ENCODE measurements at regions not wholly inside any gene's neighbourhood (a gene's known extent, or its start where the extent isn't known, plus 50 kb on each side); places are given as distances from the start of the nearest gene placed in this dataset.

GRCh38 chr2:39898934-39899333 lies 119.9 kb upstream of the THUMPD2 start:
- TF ChIP-seq, protein P1, sequence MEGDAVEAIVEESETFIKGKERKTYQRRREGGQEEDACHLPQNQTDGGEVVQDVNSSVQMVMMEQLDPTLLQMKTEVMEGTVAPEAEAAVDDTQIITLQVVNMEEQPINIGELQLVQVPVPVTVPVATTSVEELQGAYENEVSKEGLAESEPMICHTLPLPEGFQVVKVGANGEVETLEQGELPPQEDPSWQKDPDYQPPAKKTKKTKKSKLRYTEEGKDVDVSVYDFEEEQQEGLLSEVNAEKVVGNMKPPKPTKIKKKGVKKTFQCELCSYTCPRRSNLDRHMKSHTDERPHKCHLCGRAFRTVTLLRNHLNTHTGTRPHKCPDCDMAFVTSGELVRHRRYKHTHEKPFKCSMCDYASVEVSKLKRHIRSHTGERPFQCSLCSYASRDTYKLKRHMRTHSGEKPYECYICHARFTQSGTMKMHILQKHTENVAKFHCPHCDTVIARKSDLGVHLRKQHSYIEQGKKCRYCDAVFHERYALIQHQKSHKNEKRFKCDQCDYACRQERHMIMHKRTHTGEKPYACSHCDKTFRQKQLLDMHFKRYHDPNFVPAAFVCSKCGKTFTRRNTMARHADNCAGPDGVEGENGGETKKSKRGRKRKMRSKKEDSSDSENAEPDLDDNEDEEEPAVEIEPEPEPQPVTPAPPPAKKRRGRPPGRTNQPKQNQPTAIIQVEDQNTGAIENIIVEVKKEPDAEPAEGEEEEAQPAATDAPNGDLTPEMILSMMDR (conservative IDR thresholded peaks at IDR 0.05 in 1 of 2, IDR thresholded peaks at IDR 0.05 in 1 of 2; ENCODE audit: extremely low read depth in 1 of 2, insufficient read depth in 1 of 2, low read depth in 1 of 2, low read length in 2 of 2): no peak
- TF ChIP-seq EZH2 (IDR thresholded peaks at IDR 0.05; ENCODE audit: borderline replicate concordance, low read length): no peak

Data from mammary epithelial cell (primary cell).